ENCODE measurements at regions not wholly inside any gene's neighbourhood (a gene's known extent, or its start where the extent isn't known, plus 50 kb on each side); places are given as distances from the start of the nearest gene placed in this dataset.
A peak's percentile ranks its signal among the peaks of the same experiment; 100 is the strongest.

- TF ChIP-seq ATF4 (CRISPR knock-in tag; IDR thresholded peaks at IDR 0.05) (no peak), RAD51 (IDR thresholded peaks at IDR 0.05; ENCODE audit: borderline replicate concordance, low read depth) (no peak), MEIS2 (IDR thresholded peaks at IDR 0.05; ENCODE audit: partially characterized antibody) (no peak)
Observed at GRCh38 chr10:28871665-28872064, 194.3 kb downstream of the BAMBI start (continued).

- Histone ChIP-seq H4K20me1 (replicated peaks; ENCODE audit: control insufficient read depth, insufficient read depth, low read length) (no peaks in the 10 kb centered on the region), H3K27me3 (ENCODE audit: control insufficient read depth in 2 of 2, insufficient read depth in 2 of 2, low read length in 2 of 2) (no peaks in the 10 kb centered on the region), H3K79me2 (ENCODE audit: control insufficient read depth, insufficient read depth, low read length) (no peaks in the 10 kb centered on the region), H3K9me1 (ENCODE audit: control insufficient read depth, insufficient read depth, low read length) (no peaks in the 10 kb centered on the region), H2AFZ (ENCODE audit: low read depth, low read length) (no peak overlapping the region), H3K9me3 (replicated peaks; ENCODE audit: control insufficient read depth, insufficient read depth, low read depth, low read length) (no peaks in the 10 kb centered on the region), H3K4me1 (replicated peaks in 1 of 2; ENCODE audit: control insufficient read depth in 2 of 2, insufficient read depth in 2 of 2, low read length in 2 of 2) (no peaks in the 10 kb centered on the region), H3K4me2 (ENCODE audit: insufficient read depth, low read length) (no peak overlapping the region), H3K9ac (ENCODE audit: insufficient read depth in 1 of 2, low read depth in 2 of 2, low read length in 2 of 2) (no peak overlapping the region), H3K4me3 (no peak overlapping the region), H3K36me3 (ENCODE audit: control insufficient read depth, insufficient read depth, low read length) (no peaks in the 10 kb centered on the region), H3K27ac (ENCODE audit: extremely low read depth, low read depth, low read length) (no peak overlapping the region)
- DNase-seq (ENCODE audit: extremely low read depth in 1 of 4, low spot score in 3 of 4) = no peak
- WGBS (ENCODE audit: insufficient coverage, low coverage, missing lambda C conversion rate) = 42% methylated on average over 5 of the region's 5 CpGs
- POLR2A ChIA-PET = interaction anchor here (1.0 kb wide), 1 partner anchor 248 kb away, joined by 4 read pairs; no protein-coding TSS in a partner anchor
- no TSS peak for BruUV-seq (replicated peaks)
- intact Hi-C loops (cut with micrococcal nuclease) = no loop called here
- in situ Hi-C loops (cut with MboI) = loop anchor here (10.0 kb wide), 1 partner anchor 198 kb away; the partner anchor contains the start of gene BAMBI
- CTCF ChIA-PET (ENCODE audit: low intra/inter-chr PET ratio) = no interaction called here
- FAIRE-seq = no peak
- no peak for ATAC-seq
- TF ChIP-seq CGGBP1 (CRISPR knock-in tag; IDR thresholded peaks at IDR 0.05) = no peak
- peak; percentile 71 for TF ChIP-seq RFX1 (IDR thresholded peaks at IDR 0.05)
- 0 out of 2 replicates have a peak, but pooled peaks have one; percentile 18 for TF ChIP-seq ATF7 (IDR thresholded peaks at IDR 0.05)
- TF ChIP-seq RNF219 (CRISPR knock-in tag; IDR thresholded peaks at IDR 0.05) = no peak
- no peak for TF ChIP-seq CEBPG (CRISPR knock-in tag; IDR thresholded peaks at IDR 0.05)
- peak; percentile 86 to 90 for TF ChIP-seq CEBPG (tag; conservative IDR thresholded peaks at IDR 0.05 in 1 of 2, IDR thresholded peaks at IDR 0.05 in 1 of 2)
- TF ChIP-seq DPF2 (IDR thresholded peaks at IDR 0.05) = no peak
- 0 out of 2 replicates have a peak, but pooled peaks have one; percentile 9 for TF ChIP-seq JUND (IDR thresholded peaks at IDR 0.05; ENCODE audit: borderline replicate concordance, low read depth, low read length)
- TF ChIP-seq JUND (tag; IDR thresholded peaks at IDR 0.05; ENCODE audit: borderline replicate concordance, low read depth, low read length) = no peak
- TF ChIP-seq STAT5A (IDR thresholded peaks at IDR 0.05; ENCODE audit: borderline replicate concordance, low read length) = no peak
- TF ChIP-seq CEBPB (tag; IDR thresholded peaks at IDR 0.05) = peak; percentile 87
- TF ChIP-seq ZBTB2 (IDR thresholded peaks at IDR 0.05) = no peak
- TF ChIP-seq ATF3 (IDR thresholded peaks at IDR 0.05) = peak; percentile 80
- TF ChIP-seq ATF3 (CRISPR knock-in tag; conservative IDR thresholded peaks at IDR 0.05) = no peak
Observed at GRCh38 chr10:28872587-28873165, 195.4 kb downstream of the BAMBI start.
